HG03280 (cell line): ENCODE measurements at regions not wholly inside any gene's neighbourhood (a gene's known extent, or its start where the extent isn't known, plus 50 kb on each side); places are given as distances from the start of the nearest gene placed in this dataset.

Source experiments
- ATAC-seq: cut with Tn5 transposase; IDR thresholded peaks from one replicate; pipeline ENCODE4 v1.9.1; 2021; ENCODE audit warnings: mild to moderate bottlenecking, moderate library complexity; ENCODE audit not compliant: unreplicated experiment

GRCh38 chr2:176466918-176467452, 197.7 kb downstream of the MTX2 start:
- ATAC-seq = no peak

- no peak for ATAC-seq
Measured at GRCh38 chr2:176467595-176467994, 198.4 kb downstream of the MTX2 start.

- no peak for ATAC-seq
Measured at GRCh38 chr2:176468457-176469113, 199.3 kb downstream of the MTX2 start.

- no peak for ATAC-seq
Measured at GRCh38 chr2:176470713-176471112, 201.5 kb downstream of the MTX2 start.

GRCh38 chr2:176471949-176472348, 202.7 kb downstream of the MTX2 start:
- no peak for ATAC-seq

- ATAC-seq = no peak
Measured at GRCh38 chr2:176473177-176473576, 203.9 kb downstream of the MTX2 start.

- no peak for ATAC-seq
Measured at GRCh38 chr2:176473851-176474250, 204.6 kb downstream of the MTX2 start.

GRCh38 chr2:176477336-176477735, 208.1 kb downstream of the MTX2 start:
- no peak for ATAC-seq

- ATAC-seq = no peak
Measured at GRCh38 chr2:176479961-176480360, 210.7 kb downstream of the MTX2 start.

- ATAC-seq = no peak
Measured at GRCh38 chr2:176482107-176482506, 212.9 kb downstream of the MTX2 start.

- ATAC-seq = no peak
Measured at GRCh38 chr2:176483476-176483875, 214.2 kb downstream of the MTX2 start.

- ATAC-seq = no peak
Measured at GRCh38 chr2:176483901-176484568, 214.8 kb downstream of the MTX2 start.

GRCh38 chr2:176484838-176485237, 215.6 kb downstream of the MTX2 start:
- ATAC-seq = no peak

GRCh38 chr2:176488431-176488830, 219.2 kb downstream of the MTX2 start:
- no peak for ATAC-seq

GRCh38 chr2:176490061-176490861, 221.0 kb downstream of the MTX2 start:
- no peak for ATAC-seq

- peak; percentile 94 for ATAC-seq
Measured at GRCh38 chr2:176491172-176491904, 222.1 kb downstream of the MTX2 start.

- ATAC-seq = no peak
Measured at GRCh38 chr2:176492583-176492982, 223.3 kb downstream of the MTX2 start.

GRCh38 chr2:176493226-176493825, 224.1 kb downstream of the MTX2 start:
- no peak for ATAC-seq

- no peak for ATAC-seq
Measured at GRCh38 chr2:176493909-176494308, 224.7 kb downstream of the MTX2 start.

GRCh38 chr2:176494949-176495353, 225.7 kb downstream of the MTX2 start:
- ATAC-seq = no peak

GRCh38 chr2:176495826-176496225, 226.6 kb downstream of the MTX2 start:
- ATAC-seq = no peak
